HCT116 (cell line): ENCODE measurements at regions not wholly inside any gene's neighbourhood (a gene's known extent, or its start where the extent isn't known, plus 50 kb on each side); places are given as distances from the start of the nearest gene placed in this dataset.

Source experiments
- CTCF ChIP-seq, 3 experiments: fragments of 200-600 bp in 1 of 3; sonication (generic) in 1 of 3; IDR thresholded peaks in 2 of 3; conservative IDR thresholded peaks in 1 of 3; 2 replicates each; pipeline ENCODE4 v1.5.1; 2012 to 2017; ENCODE audit warnings: low read depth in 2 of 3, low read length in 2 of 3, antibody characterized with exemption in 1 of 3, borderline replicate concordance in 1 of 3, control low read depth in 1 of 3, mild to moderate bottlenecking in 1 of 3, mixed read lengths in 1 of 3, mixed run types in 1 of 3, moderate library complexity in 1 of 3; ENCODE audit not compliant: insufficient read depth in 1 of 3
- EGR1 ChIP-seq: IDR thresholded peaks from 2 replicates; pipeline ENCODE4 v1.6.1; 2012; ENCODE audit warnings: low read depth
- EZH2phosphoT487 ChIP-seq: fragments of 200-600 bp; IDR thresholded peaks from 2 replicates; pipeline ENCODE4 v1.6.1; 2018; ENCODE audit warnings: antibody characterized with exemption, borderline replicate concordance
- FOSL1 ChIP-seq: IDR thresholded peaks from 2 replicates; pipeline ENCODE4 v1.6.1; 2012; ENCODE audit warnings: low read depth
- JUND ChIP-seq: IDR thresholded peaks from 2 replicates; pipeline ENCODE4 v1.6.1; 2012
- POLR2A ChIP-seq: IDR thresholded peaks from 2 replicates; pipeline ENCODE4 v1.7.0; 2011; ENCODE audit warnings: borderline replicate concordance; ENCODE audit not compliant: insufficient read depth, insufficient read length; ENCODE audit errors: extremely low read depth
- POLR2AphosphoS5 ChIP-seq: IDR thresholded peaks from 2 replicates; pipeline ENCODE4 v1.6.1; 2011; ENCODE audit warnings: mild to moderate bottlenecking, low read depth, low read length, moderate library complexity
- SIN3A ChIP-seq: IDR thresholded peaks from 2 replicates; pipeline ENCODE4 v1.6.1; 2012; ENCODE audit warnings: low read depth
- SP1 ChIP-seq: IDR thresholded peaks from 2 replicates; pipeline ENCODE4 v1.6.1; 2012; ENCODE audit warnings: low read depth
- YY1 ChIP-seq: IDR thresholded peaks from 2 replicates; pipeline ENCODE4 v1.6.1; 2011; ENCODE audit warnings: low read length, low read depth, moderate library complexity, mild to moderate bottlenecking; ENCODE audit not compliant: insufficient replicate concordance; ENCODE audit errors: extremely low read depth
- ZNF274 ChIP-seq: fragments of 200-500 bp; sonication (Bioruptor generic); IDR thresholded peaks from 2 replicates; pipeline ENCODE4 v1.6.1; 2014; ENCODE audit warnings: mild to moderate bottlenecking, low read depth, low read length, inconsistent platforms

- no peak for TF ChIP-seq CTCF (IDR thresholded peaks at IDR 0.05 in 2 of 3, conservative IDR thresholded peaks at IDR 0.05 in 1 of 3; ENCODE audit: borderline replicate concordance in 1 of 3, insufficient read depth in 1 of 3, low read depth in 2 of 3, low read length in 2 of 3)
- no peak for TF ChIP-seq EZH2phosphoT487
- no peak for TF ChIP-seq POLR2A
- no peak for TF ChIP-seq FOSL1
- TF ChIP-seq POLR2AphosphoS5: no peak
- TF ChIP-seq SIN3A: no peak
- TF ChIP-seq ZNF274: no peak
- TF ChIP-seq EGR1: no peak
- no peak for TF ChIP-seq YY1
- no peak for TF ChIP-seq JUND
- no peak for TF ChIP-seq SP1
Measured at GRCh38 chr4:59381591-59381990, 1818.5 kb upstream of the ADGRL3 start.
